ENCODE measurements at regions not wholly inside any gene's neighbourhood (a gene's known extent, or its start where the extent isn't known, plus 50 kb on each side); places are given as distances from the start of the nearest gene placed in this dataset.

- Mint-ChIP-seq H3K36me3 (no peaks in the 10 kb centered on the region), H3K27me3 (peaks cover 4% of the 10 kb centered on the region), H3K4me1 (ENCODE audit: unreplicated experiment) (no peaks in the 10 kb centered on the region), H3K9me3 (no peaks in the 10 kb centered on the region), H3K4me3 (no peak overlapping the region), H3K27ac (no peak overlapping the region)
- TF ChIP-seq CTCF (conservative IDR thresholded peaks at IDR 0.05): no peak
- DNase-seq (ENCODE audit: extremely low spot score, unreplicated experiment): no peak
These were observed 469.8 kb downstream of the FOXG1 start for GRCh38 chr14:29236401-29236800.

- no peak overlapping the region for H3K4me3 Mint-ChIP-seq
- peaks cover 7% of the 10 kb centered on the region for H3K27me3 Mint-ChIP-seq
- H3K27ac Mint-ChIP-seq: no peak overlapping the region
- no peak for DNase-seq (ENCODE audit: extremely low spot score, unreplicated experiment)
- H3K36me3 Mint-ChIP-seq: no peaks in the 10 kb centered on the region
- no peak for TF ChIP-seq CTCF (conservative IDR thresholded peaks at IDR 0.05)
- H3K4me1 Mint-ChIP-seq (ENCODE audit: unreplicated experiment): no peaks in the 10 kb centered on the region
- no peaks in the 10 kb centered on the region for H3K9me3 Mint-ChIP-seq
These were observed 470.3 kb downstream of the FOXG1 start for GRCh38 chr14:29236848-29237247.

DNA sequence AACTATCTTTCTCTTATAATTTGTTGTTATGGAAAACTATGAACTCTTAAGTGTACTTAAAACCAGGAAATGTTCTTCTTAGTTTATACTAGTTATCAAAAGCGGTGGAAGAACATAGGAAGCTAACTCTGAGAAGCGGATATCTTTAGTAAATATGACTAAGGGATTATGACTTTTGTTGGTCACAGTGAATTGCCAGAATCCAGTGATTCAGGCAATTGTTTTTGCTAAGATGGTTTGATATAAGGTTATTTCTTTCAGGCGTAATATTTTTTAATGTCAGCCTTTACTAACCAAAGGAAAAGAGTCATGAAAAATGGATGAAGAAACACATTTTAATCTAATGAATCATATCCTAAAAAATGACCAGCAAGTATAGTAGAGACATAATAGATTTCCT, 473.5 kb downstream of the FOXG1 start:
- Mint-ChIP-seq H3K9me3 (no peaks in the 10 kb centered on the region), H3K36me3 (no peaks in the 10 kb centered on the region), H3K4me3 (no peak overlapping the region), H3K27me3 (peaks cover 7% of the 10 kb centered on the region), H3K27ac (no peak overlapping the region), H3K4me1 (ENCODE audit: unreplicated experiment) (no peaks in the 10 kb centered on the region)
- DNase-seq (ENCODE audit: extremely low spot score, unreplicated experiment): no peak
- TF ChIP-seq CTCF (conservative IDR thresholded peaks at IDR 0.05): no peak

GRCh38 chr14:29242755-29243754, 476.5 kb downstream of the FOXG1 start:
- Mint-ChIP-seq H3K27ac (no peak overlapping the region), H3K36me3 (no peaks in the 10 kb centered on the region), H3K27me3 (peaks cover 3% of the 10 kb centered on the region), H3K9me3 (no peaks in the 10 kb centered on the region), H3K4me3 (no peak overlapping the region), H3K4me1 (ENCODE audit: unreplicated experiment) (no peaks in the 10 kb centered on the region)
- no peak for DNase-seq (ENCODE audit: extremely low spot score, unreplicated experiment)
- no peak for TF ChIP-seq CTCF (conservative IDR thresholded peaks at IDR 0.05)

DNA sequence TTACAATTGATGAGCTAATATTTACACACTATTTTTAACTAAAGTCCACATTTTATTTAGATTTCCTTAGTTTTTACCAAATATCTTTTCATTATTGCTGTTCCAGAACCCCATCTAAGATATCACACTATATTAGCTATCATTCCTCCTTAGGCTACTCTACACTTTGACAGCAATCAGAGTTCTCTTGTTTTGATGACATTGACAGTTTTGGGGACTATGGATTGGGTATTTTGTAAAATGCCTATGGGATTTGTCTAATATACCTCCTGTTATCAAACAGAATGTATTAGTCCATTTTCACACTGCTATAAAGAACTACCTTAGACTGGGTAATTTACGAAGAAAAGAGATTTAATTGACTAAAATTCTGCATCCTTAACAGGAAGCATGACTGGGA, 489.1 kb downstream of the FOXG1 start:
- Mint-ChIP-seq H3K4me1 (ENCODE audit: unreplicated experiment) (no peaks in the 10 kb centered on the region), H3K36me3 (no peaks in the 10 kb centered on the region), H3K4me3 (no peak overlapping the region), H3K9me3 (no peaks in the 10 kb centered on the region), H3K27me3 (no peaks in the 10 kb centered on the region), H3K27ac (no peak overlapping the region)
- no peak for TF ChIP-seq CTCF (conservative IDR thresholded peaks at IDR 0.05)
- DNase-seq (ENCODE audit: extremely low spot score, unreplicated experiment): no peak
